ENCODE measurements at regions not wholly inside any gene's neighbourhood (a gene's known extent, or its start where the extent isn't known, plus 50 kb on each side); places are given as distances from the start of the nearest gene placed in this dataset.
"Not testable (repeated sequence)": the region's sequence is repeated elsewhere in the genome, so short reads cannot be mapped to it uniquely, and the experiment has no call there.

GRCh38 chr15:67920524-67921240, 80.8 kb upstream of the RNU6-1 start:
- DNase-seq (ENCODE audit: low read depth) = no peak

- no peak for DNase-seq (ENCODE audit: low read depth)
Measured at GRCh38 chr15:67922106-67922675, 82.3 kb upstream of the RNU6-1 start.

- no peak for DNase-seq (ENCODE audit: low read depth)
Measured at GRCh38 chr15:67922971-67923945, 83.4 kb upstream of the RNU6-1 start.

GRCh38 chr15:67924359-67924974, 84.6 kb upstream of the RNU6-1 start:
- DNase-seq (ENCODE audit: low read depth) = no peak

GRCh38 chr15:67925182-67925581, 85.3 kb upstream of the RNU6-1 start:
- DNase-seq (ENCODE audit: low read depth) = no peak

GRCh38 chr15:67927501-67928168, 87.8 kb upstream of the RNU6-1 start:
- DNase-seq (ENCODE audit: low read depth) = peak; percentile 70

- no peak for DNase-seq (ENCODE audit: low read depth)
Measured at GRCh38 chr15:67928666-67929065, 88.8 kb upstream of the RNU6-1 start.

GRCh38 chr15:67930720-67931119, 90.9 kb upstream of the RNU6-1 start:
- DNase-seq (ENCODE audit: low read depth) = no peak

- no peak for DNase-seq (ENCODE audit: low read depth)
Measured at GRCh38 chr15:67931861-67932260, 92.0 kb upstream of the RNU6-1 start.

GRCh38 chr15:67934126-67934525, 94.3 kb upstream of the RNU6-1 start:
- DNase-seq (ENCODE audit: low read depth) = not testable (repeated sequence)

GRCh38 chr15:67935244-67935643, 95.4 kb upstream of the RNU6-1 start:
- DNase-seq (ENCODE audit: low read depth) = no peak

GRCh38 chr15:67936258-67936657, 96.4 kb upstream of the RNU6-1 start:
- DNase-seq (ENCODE audit: low read depth) = no peak

- no peak for DNase-seq (ENCODE audit: low read depth)
Measured at GRCh38 chr15:67937153-67937761, 97.4 kb upstream of the RNU6-1 start.

GRCh38 chr15:67939179-67939578, 99.3 kb upstream of the RNU6-1 start:
- DNase-seq (ENCODE audit: low read depth) = not testable (repeated sequence)

- not testable (repeated sequence) for DNase-seq (ENCODE audit: low read depth)
Measured at GRCh38 chr15:67939588-67940323, 99.9 kb upstream of the RNU6-1 start.

GRCh38 chr15:67940324-67940719, 100.5 kb upstream of the RNU6-1 start:
- DNase-seq (ENCODE audit: low read depth) = no peak

- DNase-seq (ENCODE audit: low read depth) = peak; percentile 20
Measured at GRCh38 chr15:67941648-67942310, 101.9 kb upstream of the RNU6-1 start.

GRCh38 chr15:67943475-67943874, 103.6 kb upstream of the RNU6-1 start:
- DNase-seq (ENCODE audit: low read depth) = no peak

GRCh38 chr15:67944010-67944641, 104.3 kb upstream of the RNU6-1 start:
- DNase-seq (ENCODE audit: low read depth) = no peak

- DNase-seq (ENCODE audit: low read depth) = no peak
Measured at GRCh38 chr15:67945131-67945530, 105.3 kb upstream of the RNU6-1 start.
